ENCODE measurements at regions not wholly inside any gene's neighbourhood (a gene's known extent, or its start where the extent isn't known, plus 50 kb on each side); places are given as distances from the start of the nearest gene placed in this dataset.

DNA sequence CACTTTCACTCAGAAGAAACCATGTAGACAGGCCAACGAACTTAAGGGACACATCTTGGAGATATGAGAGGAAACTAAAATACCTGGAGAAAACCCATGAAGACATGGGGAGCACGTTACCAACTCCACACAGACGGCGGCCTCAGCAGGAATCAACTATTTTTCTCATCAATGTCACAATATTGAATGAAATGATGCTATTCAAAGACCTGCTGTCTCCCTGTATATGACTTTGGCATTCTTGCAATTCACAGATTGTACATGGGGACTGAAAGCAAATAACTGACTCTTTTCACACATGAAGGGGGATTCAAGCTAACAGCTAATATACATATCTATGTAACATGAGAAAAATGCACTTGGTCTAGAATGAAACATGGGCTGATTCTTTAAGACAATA is 869.0 kb downstream of the NXPH1 start:
- TF ChIP-seq, protein P1, sequence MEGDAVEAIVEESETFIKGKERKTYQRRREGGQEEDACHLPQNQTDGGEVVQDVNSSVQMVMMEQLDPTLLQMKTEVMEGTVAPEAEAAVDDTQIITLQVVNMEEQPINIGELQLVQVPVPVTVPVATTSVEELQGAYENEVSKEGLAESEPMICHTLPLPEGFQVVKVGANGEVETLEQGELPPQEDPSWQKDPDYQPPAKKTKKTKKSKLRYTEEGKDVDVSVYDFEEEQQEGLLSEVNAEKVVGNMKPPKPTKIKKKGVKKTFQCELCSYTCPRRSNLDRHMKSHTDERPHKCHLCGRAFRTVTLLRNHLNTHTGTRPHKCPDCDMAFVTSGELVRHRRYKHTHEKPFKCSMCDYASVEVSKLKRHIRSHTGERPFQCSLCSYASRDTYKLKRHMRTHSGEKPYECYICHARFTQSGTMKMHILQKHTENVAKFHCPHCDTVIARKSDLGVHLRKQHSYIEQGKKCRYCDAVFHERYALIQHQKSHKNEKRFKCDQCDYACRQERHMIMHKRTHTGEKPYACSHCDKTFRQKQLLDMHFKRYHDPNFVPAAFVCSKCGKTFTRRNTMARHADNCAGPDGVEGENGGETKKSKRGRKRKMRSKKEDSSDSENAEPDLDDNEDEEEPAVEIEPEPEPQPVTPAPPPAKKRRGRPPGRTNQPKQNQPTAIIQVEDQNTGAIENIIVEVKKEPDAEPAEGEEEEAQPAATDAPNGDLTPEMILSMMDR (IDR thresholded peaks at IDR 0.05; ENCODE audit: borderline replicate concordance, extremely low read depth, low read length, poor library complexity, severe bottlenecking), result no peak
- TF ChIP-seq EZH2 (IDR thresholded peaks at IDR 0.05; ENCODE audit: borderline replicate concordance, low read depth, low read length, severe bottlenecking), result no peak
